HG03432 (cell line): ENCODE measurements at regions not wholly inside any gene's neighbourhood (a gene's known extent, or its start where the extent isn't known, plus 50 kb on each side); places are given as distances from the start of the nearest gene placed in this dataset.

ENCODE experiments used
- ATAC-seq: cut with Tn5 transposase; IDR thresholded peaks from one replicate; pipeline ENCODE4 v1.9.1; 2021; ENCODE audit warnings: mild to moderate bottlenecking, moderate library complexity; ENCODE audit not compliant: unreplicated experiment

- ATAC-seq, result no peak
These were observed 54.6 kb upstream of the LDB2 start for GRCh38 chr4:16952896-16953630.

- no peak for ATAC-seq
These were observed 54.0 kb upstream of the LDB2 start for GRCh38 chr4:16952462-16952871.
